Effector memory CD4-positive, alpha-beta T cell (primary cell): ENCODE measurements at regions not wholly inside any gene's neighbourhood (a gene's known extent, or its start where the extent isn't known, plus 50 kb on each side); places are given as distances from the start of the nearest gene placed in this dataset.
"Not testable (repeated sequence)": the region's sequence is repeated elsewhere in the genome, so short reads cannot be mapped to it uniquely, and the experiment has no call there.

Experiments
- DNase-seq, 3 donors: peaks; one replicate each; pipeline ENCODE4 v3.0.0-alpha.2; 2020
- H3K27ac ChIP-seq: 2 replicates; pipeline ENCODE4 v1.7.0; 2013; ENCODE audit warnings: mild to moderate bottlenecking, low read length, moderate library complexity; ENCODE audit not compliant: insufficient read depth, poor library complexity, severe bottlenecking
- H3K27me3 ChIP-seq: replicated peaks from 2 replicates; pipeline ENCODE4 v1.7.0; 2013; ENCODE audit warnings: mild to moderate bottlenecking, low read length; ENCODE audit not compliant: insufficient read depth, control insufficient read depth, poor library complexity, severe bottlenecking
- H3K36me3 ChIP-seq: 2 replicates; pipeline ENCODE4 v1.7.0; 2013; ENCODE audit warnings: mild to moderate bottlenecking, low read length, moderate library complexity; ENCODE audit not compliant: control insufficient read depth, insufficient read depth
- H3K4me1 ChIP-seq: 2 replicates; pipeline ENCODE4 v1.7.0; 2013; ENCODE audit warnings: low read length, mild to moderate bottlenecking; ENCODE audit not compliant: control insufficient read depth, insufficient read depth, poor library complexity, severe bottlenecking
- H3K4me3 ChIP-seq: 2 replicates; pipeline ENCODE4 v1.7.0; 2013; ENCODE audit warnings: low read length, low read depth, mild to moderate bottlenecking; ENCODE audit not compliant: insufficient read depth, poor library complexity, severe bottlenecking
- H3K9me3 ChIP-seq: 2 replicates; pipeline ENCODE4 v1.7.0; 2013; ENCODE audit warnings: mild to moderate bottlenecking, low read length, moderate library complexity; ENCODE audit not compliant: control insufficient read depth

GRCh38 chr2:239820836-239821693, 204.1 kb downstream of the NDUFA10 start:
- no peaks in the 10 kb centered on the region for H3K9me3 ChIP-seq
- no peaks in the 10 kb centered on the region for H3K36me3 ChIP-seq
- H3K4me3 ChIP-seq: no peak overlapping the region
- no peak overlapping the region for H3K27ac ChIP-seq
- no peak for DNase-seq
- no peaks in the 10 kb centered on the region for H3K27me3 ChIP-seq
- H3K4me1 ChIP-seq: no peaks in the 10 kb centered on the region

- Histone ChIP-seq H3K27ac (no peak overlapping the region), H3K4me1 (no peaks in the 10 kb centered on the region), H3K27me3 (no peaks in the 10 kb centered on the region), H3K36me3 (no peaks in the 10 kb centered on the region), H3K9me3 (no peaks in the 10 kb centered on the region), H3K4me3 (no peak overlapping the region)
- no peak for DNase-seq
Observed at GRCh38 chr2:239819974-239820555, 205.1 kb downstream of the NDUFA10 start.

GRCh38 chr2:239819091-239819973, 205.8 kb downstream of the NDUFA10 start:
- Histone ChIP-seq H3K9me3 (no peaks in the 10 kb centered on the region), H3K4me3 (no peak overlapping the region), H3K27ac (no peak overlapping the region), H3K4me1 (no peaks in the 10 kb centered on the region), H3K36me3 (no peaks in the 10 kb centered on the region), H3K27me3 (no peaks in the 10 kb centered on the region)
- no peak for DNase-seq

- no peaks in the 10 kb centered on the region for H3K27me3 ChIP-seq
- H3K36me3 ChIP-seq: no peaks in the 10 kb centered on the region
- no peak for DNase-seq
- no peaks in the 10 kb centered on the region for H3K9me3 ChIP-seq
- no peak overlapping the region for H3K27ac ChIP-seq
- no peak overlapping the region for H3K4me3 ChIP-seq
- H3K4me1 ChIP-seq: no peaks in the 10 kb centered on the region
Observed at GRCh38 chr2:239818531-239819011, 206.6 kb downstream of the NDUFA10 start.

GRCh38 chr2:239818086-239818485, 207.1 kb downstream of the NDUFA10 start:
- Histone ChIP-seq H3K4me1 (no peaks in the 10 kb centered on the region), H3K4me3 (no peak overlapping the region), H3K27ac (no peak overlapping the region), H3K36me3 (no peaks in the 10 kb centered on the region), H3K27me3 (no peaks in the 10 kb centered on the region), H3K9me3 (no peaks in the 10 kb centered on the region)
- DNase-seq: no peak

- not testable (repeated sequence) for DNase-seq, H3K4me1 ChIP-seq
Observed at GRCh38 chr2:239817468-239818031, 207.6 kb downstream of the NDUFA10 start.

GRCh38 chr2:239816576-239817467, 208.3 kb downstream of the NDUFA10 start:
- no peak overlapping the region for H3K27ac ChIP-seq
- H3K36me3 ChIP-seq: no peaks in the 10 kb centered on the region
- DNase-seq: no peak
- no peaks in the 10 kb centered on the region for H3K27me3 ChIP-seq
- no peaks in the 10 kb centered on the region for H3K4me1 ChIP-seq
- no peaks in the 10 kb centered on the region for H3K9me3 ChIP-seq
- no peak overlapping the region for H3K4me3 ChIP-seq

More at GRCh38 chr2:239817468-239818031, 207.6 kb downstream of the NDUFA10 start:
- not testable (repeated sequence) for H3K27ac ChIP-seq, H3K4me3 ChIP-seq, H3K9me3 ChIP-seq, H3K36me3 ChIP-seq, H3K27me3 ChIP-seq

GRCh38 chr2:239815671-239816070, 209.5 kb downstream of the NDUFA10 start:
- H3K9me3 ChIP-seq: no peaks in the 10 kb centered on the region
- no peak for DNase-seq
- H3K4me3 ChIP-seq: no peak overlapping the region
- H3K27me3 ChIP-seq: no peaks in the 10 kb centered on the region
- no peak overlapping the region for H3K27ac ChIP-seq
- H3K4me1 ChIP-seq: no peaks in the 10 kb centered on the region
- no peaks in the 10 kb centered on the region for H3K36me3 ChIP-seq
